ENCODE measurements at regions not wholly inside any gene's neighbourhood (a gene's known extent, or its start where the extent isn't known, plus 50 kb on each side); places are given as distances from the start of the nearest gene placed in this dataset.

- no peak for TF ChIP-seq CTCF (conservative IDR thresholded peaks at IDR 0.05)
- TF ChIP-seq ZFX (IDR thresholded peaks at IDR 0.05), result no peak
Measured at GRCh38 chr19:31510635-31511034, 161.4 kb upstream of the TSHZ3 start.

Data from C4-2B (cell line).